ENCODE measurements at regions not wholly inside any gene's neighbourhood (a gene's known extent, or its start where the extent isn't known, plus 50 kb on each side); places are given as distances from the start of the nearest gene placed in this dataset.

GRCh38 chr1:17979815-17980214 is 127.8 kb upstream of the IGSF21 start:
- no peak for DNase-seq (ENCODE audit: low spot score)
- TF ChIP-seq CTCF (IDR thresholded peaks at IDR 0.05): no peak
- H3K4me3 ChIP-seq: no peak overlapping the region

GRCh38 chr1:17982197-17982596 is 125.4 kb upstream of the IGSF21 start:
- H3K4me3 ChIP-seq: no peak overlapping the region
- TF ChIP-seq CTCF (IDR thresholded peaks at IDR 0.05): no peak
- H3K27ac ChIP-seq: no peak overlapping the region
- no peak for DNase-seq (ENCODE audit: low spot score)

More at GRCh38 chr1:17979815-17980214, 127.8 kb upstream of the IGSF21 start:
- H3K27ac ChIP-seq: no peak overlapping the region

GRCh38 chr1:17984583-17984982 is 123.0 kb upstream of the IGSF21 start:
- no peak for TF ChIP-seq CTCF (IDR thresholded peaks at IDR 0.05)
- no peak overlapping the region for H3K27ac ChIP-seq
- no peak for DNase-seq (ENCODE audit: low spot score)
- no peak overlapping the region for H3K4me3 ChIP-seq

GRCh38 chr1:17986156-17986555 is 121.4 kb upstream of the IGSF21 start:
- Histone ChIP-seq H3K27ac (no peak overlapping the region), H3K4me3 (no peak overlapping the region)
- no peak for DNase-seq (ENCODE audit: low spot score)
- TF ChIP-seq CTCF (IDR thresholded peaks at IDR 0.05): no peak

GRCh38 chr1:17990401-17990800 is 117.2 kb upstream of the IGSF21 start:
- no peak for TF ChIP-seq CTCF (IDR thresholded peaks at IDR 0.05)
- Histone ChIP-seq H3K27ac (no peak overlapping the region), H3K4me3 (no peak overlapping the region)
- DNase-seq (ENCODE audit: low spot score): no peak

GRCh38 chr1:17991996-17992395 is 115.6 kb upstream of the IGSF21 start:
- TF ChIP-seq CTCF (IDR thresholded peaks at IDR 0.05): no peak
- Histone ChIP-seq H3K4me3 (no peak overlapping the region), H3K27ac (no peak overlapping the region)
- DNase-seq (ENCODE audit: low spot score): no peak

- no peak overlapping the region for H3K4me3 ChIP-seq
- no peak for DNase-seq (ENCODE audit: low spot score)
- H3K27ac ChIP-seq: no peak overlapping the region
- no peak for TF ChIP-seq CTCF (IDR thresholded peaks at IDR 0.05)
Measured at GRCh38 chr1:17992800-17993199, 114.8 kb upstream of the IGSF21 start.
